Cerebellar nuclear complex (tissue), 1 donor: ENCODE measurements at regions not wholly inside any gene's neighbourhood (a gene's known extent, or its start where the extent isn't known, plus 50 kb on each side); places are given as distances from the start of the nearest gene placed in this dataset.
"Not testable (repeated sequence)": the region's sequence is repeated elsewhere in the genome, so short reads cannot be mapped to it uniquely, and the experiment has no call there.

Experiments used
- DNase-seq, 2 experiments: peaks; one replicate each; lab custom pipeline; 2025; lab: John Stamatoyannopoulos, UW

DNA sequence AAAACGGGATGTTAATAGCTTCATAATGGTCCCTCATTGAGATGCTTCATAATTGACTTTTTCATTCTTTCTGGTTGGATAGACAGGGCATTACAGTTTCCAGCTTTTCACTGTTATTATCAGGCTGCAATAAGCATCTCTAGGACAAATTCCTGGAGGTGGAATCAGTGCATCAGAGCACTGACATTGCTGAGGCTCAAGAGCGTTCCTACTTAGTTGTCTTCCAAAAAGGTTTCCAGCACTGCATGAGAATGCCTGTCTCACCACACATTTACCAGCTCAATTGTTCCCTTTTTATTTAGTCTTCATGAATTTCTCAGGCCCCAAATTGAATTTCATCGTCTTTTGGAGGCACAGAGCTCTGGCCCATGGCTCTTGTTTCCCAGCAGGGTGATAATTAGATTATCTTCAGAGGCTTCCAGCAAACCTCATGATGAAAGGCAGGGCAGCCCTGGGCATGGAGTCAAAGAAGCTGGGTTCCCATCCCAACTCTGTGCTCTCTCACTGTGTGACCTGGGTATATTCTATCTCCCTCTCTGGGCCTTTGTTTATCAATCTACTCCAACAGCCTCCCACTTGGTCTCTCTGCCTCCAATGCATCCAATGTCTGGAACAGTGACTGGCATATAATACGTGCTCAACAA is 451.4 kb downstream of the PTPRU start:
- no peak for DNase-seq

DNA sequence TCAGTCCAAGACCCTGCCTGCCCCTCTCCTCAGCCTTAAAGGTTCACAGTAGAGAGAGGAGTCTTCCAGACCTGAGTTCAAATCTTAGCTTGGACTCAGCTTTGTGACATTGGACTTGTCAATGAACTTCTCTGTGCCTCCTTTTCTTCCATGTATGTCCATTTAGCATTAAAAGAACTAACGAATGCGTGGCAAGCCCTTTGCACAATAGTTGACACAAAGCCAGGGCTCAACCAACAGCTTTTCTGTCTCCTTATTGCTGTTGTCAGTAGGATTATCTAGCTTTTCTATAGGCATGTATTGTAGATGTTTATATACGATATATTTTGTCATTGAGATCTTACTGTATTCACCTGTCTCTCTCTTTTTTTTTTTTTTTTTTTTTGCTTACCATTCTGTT is 450.8 kb downstream of the PTPRU start:
- DNase-seq: no peak

DNA sequence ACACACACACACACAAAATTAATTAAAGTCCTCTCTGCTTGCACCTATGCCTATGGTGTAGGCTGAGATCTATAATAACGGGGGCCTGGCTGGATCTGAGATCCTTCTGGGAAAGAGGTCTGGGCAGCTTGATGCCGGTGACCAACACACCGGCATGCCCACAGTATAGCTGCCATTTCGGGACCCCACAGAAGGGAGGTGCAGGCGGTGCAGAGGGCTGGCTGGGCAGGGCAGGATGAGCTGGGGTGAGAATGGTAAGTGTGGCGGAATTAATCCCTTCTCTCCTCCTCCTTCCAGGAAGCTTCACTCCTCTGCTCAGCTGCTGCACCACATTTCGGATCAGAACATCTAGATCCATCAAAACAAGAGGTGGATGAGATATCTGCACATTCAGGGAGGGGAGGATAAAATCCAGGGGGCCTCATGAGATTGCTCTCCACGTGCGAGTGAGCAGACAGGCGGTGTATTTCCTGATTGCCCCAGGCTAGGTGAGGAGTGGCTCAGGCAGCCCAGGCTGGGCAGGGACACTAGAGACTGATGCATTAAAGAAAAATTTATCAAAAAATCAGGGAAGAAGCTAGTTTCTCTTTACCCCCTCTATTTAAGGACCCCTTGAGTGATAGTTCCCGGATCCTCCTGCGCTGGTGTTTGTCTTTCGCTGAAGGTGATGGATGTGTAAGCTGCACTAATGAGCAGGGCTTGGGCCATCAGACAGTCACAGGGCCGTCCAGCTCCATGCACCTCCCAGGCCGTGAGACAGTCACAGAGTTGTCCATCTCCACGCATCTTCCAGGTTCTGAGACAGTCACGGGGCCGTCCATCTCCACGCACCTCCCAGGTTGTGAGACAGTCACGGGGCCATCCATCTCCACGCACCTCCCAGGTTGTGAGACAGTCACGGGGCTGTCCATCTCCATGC is 449.9 kb downstream of the PTPRU start:
- DNase-seq: no peak

DNA sequence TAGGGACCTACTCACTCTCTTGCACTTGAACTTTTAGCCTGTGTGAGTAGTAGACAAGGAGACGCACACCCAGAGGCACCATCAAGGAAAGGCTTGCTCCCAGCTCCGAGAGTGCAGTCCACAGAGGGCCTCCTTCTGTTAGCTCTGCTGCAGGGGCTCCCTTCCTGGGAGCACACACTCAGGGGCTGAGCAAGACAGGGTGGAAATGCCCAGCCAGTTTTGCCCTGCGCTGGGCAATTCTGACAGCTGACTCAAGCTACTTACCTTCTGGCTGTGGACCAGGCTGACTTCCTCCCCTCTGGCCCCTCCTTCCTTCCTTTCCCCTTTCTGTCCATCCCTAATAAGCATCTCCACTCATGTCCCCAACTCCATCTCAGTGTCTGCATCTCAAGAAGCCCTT is 449.1 kb downstream of the PTPRU start:
- no peak for DNase-seq

DNA sequence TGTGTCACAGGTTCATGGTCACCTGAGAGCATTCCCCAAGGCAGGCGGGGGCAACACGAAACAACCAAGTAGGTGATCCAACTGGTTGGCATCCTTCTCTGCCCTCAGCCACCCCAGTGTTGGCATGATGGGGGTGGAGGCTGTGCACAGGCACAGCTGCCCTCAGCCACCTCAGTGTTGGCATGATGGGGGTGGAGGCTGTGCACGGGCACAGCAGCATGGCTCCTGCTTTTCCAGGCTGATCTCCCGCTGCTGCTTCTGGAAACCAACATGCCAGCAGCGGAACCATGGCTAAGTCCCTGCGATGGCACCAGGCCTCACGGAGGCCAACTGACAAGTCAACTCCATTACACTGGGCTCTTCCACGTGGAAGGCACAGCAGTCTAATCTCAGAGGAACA is 447.8 kb downstream of the PTPRU start:
- DNase-seq: no peak

DNA sequence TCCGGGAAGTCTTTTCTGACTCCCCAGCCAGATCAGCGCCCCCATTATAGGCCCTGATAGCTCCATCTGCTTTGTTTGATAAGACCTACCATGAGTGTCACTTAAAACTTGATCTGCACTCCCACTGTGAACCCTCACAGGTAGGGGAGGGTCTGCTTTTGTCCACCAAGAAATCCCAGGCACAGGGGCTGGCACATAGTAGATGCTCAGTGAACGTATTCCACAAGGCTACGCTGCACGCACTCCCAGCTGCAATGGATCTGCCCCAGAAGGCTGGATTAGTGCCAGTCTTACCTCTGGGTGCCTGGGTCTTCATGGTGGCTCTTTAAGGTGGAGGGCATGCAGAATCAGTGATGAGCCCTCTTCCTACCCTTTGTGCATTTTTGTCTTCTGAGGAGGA is 447.1 kb downstream of the PTPRU start:
- no peak for DNase-seq

DNA sequence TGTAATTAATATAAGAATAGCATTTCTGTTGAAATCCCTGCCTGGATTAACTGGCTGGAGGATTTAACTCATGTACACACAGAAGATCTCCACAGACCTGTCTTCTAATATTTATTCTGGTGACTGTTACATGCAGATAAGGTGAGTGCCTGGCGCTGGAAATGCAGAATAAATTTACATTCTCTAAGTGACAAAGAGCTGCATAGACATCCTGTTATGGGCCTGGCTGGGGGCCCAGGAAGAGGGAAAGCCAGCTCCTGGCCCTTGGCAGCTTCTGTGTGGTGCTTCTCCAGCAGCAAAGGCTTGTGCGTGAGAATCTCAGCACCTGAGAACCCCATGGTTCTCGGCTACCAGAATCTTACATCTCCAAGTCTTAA is 446.6 kb downstream of the PTPRU start:
- DNase-seq: no peak

DNA sequence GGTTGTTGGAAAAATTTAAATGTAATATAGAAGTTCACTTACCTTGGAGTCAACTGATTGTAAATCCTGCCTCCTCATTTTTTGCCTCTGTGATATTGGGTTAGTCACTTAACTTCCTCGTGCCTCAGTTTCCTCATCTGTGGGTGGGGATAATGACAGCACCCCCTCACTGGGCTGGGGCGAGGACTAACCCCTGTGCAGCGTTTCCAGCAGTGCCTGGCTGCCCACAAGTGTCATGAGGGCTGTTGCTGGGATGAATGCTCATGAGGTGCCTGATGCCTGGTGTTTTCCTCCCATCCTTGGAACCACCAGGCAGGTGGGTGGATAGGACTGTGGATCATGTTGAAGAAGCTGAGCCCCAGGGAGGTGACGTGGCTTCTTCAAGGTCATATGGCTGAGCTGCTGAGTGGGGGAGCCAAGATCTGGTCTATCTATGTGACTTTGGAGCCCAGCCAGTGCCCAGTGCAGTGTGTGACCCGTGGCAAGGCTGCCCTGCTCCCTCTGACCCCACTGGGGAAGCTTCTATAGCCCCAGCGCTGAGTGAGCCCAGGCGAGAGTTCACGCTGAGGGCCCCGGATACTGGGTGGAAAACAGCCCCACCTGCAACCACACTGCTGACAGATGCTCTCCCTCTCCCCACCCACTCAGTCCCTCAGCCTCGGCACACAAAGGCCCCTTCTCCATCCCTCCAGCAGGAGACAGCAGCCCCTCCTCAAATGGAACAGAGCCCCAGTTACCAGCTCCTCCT is 446.0 kb downstream of the PTPRU start:
- no peak for DNase-seq

DNA sequence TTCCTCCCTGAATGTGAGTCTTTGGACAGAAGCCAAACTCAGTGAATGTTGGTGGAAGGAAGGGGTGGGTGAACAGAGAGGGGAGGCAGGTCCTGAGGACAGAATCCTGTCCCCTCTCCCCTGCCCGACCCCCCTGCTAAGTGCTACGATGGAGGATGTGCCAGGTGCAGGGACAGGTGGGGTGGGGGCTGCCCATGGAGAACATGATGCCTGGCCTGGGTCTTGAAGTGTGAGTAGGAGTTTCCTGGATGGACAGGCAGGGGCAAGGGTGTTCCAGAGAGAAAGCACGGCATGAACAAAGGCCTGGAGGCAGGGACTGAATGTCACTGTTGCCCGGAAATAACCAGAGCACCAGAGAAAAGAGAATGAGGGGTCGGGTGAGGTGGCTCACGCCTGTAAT is 445.1 kb downstream of the PTPRU start:
- not testable (repeated sequence) for DNase-seq

DNA sequence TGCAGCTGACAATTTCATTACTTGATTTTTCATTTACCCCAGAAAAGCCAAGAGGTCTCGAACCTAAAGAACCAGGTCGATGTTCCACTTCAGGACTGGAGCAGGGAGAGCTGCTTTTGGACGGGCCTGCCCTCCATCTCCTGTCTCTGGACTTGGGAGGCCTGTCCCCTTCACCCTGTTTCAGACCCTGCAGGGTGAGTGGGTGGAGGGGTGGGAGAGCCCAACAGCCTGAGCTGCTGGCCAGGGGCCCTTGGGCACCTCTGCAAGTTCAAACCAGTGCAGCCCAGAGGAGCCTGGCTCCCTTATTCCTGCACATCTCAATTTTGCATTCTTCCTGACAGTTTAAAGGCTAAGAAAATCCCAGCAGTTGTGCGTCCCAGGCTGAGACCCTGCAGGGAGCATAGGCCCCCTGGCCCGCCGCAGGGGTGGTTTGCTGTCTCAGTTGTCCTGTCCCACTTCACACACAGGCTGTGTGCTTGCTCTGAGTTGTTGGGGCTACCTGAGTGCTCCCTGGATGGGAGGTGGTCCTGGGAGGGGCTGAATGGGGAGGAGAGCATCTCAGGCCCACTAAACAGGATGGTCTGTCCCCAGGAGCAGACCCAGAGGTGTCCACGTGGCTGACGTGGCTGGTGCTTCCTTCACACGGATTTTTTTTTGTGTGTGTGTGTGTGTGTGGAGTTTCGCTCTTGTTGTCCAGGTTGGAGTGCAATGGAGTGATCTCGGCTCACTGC is 443.7 kb downstream of the PTPRU start:
- no peak for DNase-seq

DNA sequence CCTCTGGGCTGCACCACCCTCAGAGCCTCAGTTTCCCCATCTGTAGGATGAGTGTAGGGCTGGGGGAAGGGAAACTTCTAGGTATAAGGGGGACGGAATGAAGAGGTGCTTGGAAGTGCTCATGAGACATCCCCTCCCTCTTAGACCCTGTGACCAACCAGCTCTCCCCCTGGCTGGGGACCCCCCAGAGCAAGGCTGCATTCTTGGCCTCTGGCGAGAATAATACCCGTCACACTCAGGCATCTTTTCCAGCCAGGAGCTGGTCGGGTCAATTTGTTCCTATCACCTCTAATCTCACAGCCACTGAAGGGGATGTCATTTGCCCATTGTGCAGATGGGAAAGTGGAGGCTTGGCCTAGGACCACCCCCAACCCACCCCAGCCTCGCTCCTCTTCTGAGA is 443.0 kb downstream of the PTPRU start:
- no peak for DNase-seq

DNA sequence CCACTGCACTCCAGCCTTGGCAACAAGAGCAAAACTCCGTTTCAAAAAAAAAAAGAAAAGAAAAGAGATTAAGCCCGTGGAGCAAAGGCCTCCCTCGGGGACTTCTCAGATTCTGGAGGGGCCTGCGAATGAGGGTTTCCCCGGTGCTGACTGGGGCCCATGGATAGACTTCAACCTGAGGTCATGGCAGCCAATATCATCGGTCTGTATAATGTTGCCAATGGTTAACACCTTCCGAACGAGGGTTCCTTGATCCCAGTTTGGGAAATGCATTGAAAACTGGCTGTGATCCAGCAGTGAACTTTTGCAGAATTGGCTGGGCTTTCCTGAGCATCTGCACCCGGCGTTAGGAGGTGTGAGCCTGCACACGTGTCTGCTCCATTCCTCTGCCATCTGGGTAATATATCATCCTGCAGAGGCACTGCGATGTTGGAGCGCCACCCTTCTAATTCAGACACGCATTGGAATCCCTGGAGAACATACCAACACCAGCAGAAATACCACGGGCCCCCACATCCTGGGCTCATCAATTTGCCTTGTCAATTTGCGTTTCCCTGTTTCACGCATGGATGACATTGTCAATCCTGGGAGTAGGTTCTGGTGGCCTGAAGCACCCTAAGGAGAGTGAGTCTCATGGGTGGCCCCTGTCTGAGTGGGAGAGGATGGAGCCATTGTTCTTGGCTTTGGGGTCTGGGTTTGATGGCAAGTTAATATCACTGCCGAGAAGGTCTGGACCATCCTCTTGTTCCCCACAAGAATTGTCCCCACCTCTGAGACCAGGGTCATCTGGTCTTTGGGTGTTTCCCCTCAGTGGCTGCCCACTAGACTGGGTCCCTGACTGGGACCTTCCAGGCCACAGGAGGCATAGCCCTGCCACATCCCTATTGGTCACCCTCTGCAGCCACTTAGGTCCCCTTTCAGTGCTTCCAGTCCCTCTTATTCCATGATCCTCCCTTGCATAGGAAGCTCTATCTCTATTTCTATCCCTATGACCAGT is 441.0 kb downstream of the PTPRU start:
- DNase-seq: no peak

DNA sequence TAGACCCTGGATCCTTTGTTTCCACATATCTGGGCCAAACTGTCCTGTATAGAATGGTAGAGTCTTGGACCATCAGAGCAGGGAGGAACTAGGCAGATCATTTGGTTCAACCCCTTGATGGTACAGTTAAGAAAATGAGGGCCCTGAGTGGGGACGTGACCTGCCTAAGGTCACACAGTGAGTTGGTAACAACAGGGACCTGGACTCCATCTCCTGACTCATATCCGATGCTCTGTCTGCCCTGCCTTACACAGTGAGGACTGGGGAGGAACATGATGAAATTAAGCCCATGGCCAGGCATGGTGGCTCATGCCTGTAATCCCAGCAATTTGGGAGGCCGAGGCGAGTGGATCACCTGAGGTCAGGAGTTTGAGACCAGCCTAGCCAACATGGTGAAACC is 440.2 kb downstream of the PTPRU start:
- DNase-seq: no peak

DNA sequence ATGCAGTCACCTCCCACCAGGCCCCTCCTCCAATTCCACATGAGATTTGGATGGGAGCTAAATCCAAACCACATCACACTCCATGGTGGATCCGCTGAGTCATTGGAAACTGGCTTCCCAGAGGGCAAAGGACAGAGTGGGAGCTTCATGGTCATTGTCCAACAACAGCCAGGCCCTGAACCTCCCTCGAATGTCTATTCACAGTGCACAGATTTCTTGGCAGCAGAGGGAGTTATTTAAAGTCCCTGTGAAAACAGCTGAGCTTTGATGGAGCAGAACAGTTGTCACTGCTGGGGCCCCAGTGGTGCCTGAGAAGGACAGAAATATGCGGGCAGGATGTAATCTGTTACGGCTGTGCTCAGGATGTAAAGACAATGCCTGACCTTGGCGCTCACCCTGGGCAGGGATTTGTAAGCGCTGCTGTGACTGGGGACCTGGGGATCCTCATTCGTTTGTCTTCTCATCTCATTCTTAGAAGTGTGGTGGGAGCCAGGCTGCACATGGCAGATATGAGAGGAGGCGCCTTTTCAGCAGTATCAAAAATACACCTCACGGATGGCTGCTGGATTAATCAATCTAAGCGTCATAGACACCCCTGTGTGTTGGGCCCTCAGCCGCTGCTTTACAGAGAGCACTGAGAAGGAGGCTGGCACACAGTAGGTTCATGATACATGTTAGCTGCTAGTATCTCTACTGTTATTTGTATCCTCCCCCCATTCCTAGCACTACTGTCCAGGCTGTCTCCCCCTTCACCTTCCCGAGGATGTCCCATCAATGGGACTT is 439.4 kb downstream of the PTPRU start:
- DNase-seq: no peak

DNA sequence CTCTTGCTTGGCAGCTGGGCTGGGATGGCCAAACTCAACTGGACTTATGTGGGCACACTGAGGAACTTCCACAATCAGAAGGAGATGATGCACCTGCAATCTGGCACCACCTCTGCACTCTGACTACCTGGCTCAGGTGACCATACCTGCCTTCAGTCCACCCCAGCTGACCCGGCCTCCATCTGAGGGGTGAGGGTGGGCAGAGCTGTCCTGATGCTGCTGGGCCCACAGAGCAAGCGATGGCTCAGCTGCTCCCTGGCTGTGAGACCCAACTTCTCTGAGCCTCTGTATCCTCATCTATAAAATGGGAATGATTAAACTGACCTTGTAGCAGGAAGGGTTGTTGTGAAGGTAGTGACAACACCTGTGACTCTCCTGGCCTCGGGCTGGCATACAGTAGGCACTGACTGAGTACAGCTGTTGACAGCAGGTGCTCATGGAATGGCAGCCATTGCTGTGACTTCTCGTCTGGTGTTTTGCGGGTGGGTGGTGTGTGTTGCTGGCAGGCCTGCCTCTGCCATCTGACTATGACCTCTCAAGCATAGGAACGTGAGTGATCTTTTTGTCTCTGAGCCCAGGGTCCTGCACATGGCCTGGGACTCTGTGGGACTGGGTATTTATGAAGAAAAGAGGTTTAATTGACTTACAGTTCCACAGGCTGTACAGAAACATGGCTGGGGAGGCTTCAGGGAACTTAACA is 438.5 kb downstream of the PTPRU start:
- no peak for DNase-seq

DNA sequence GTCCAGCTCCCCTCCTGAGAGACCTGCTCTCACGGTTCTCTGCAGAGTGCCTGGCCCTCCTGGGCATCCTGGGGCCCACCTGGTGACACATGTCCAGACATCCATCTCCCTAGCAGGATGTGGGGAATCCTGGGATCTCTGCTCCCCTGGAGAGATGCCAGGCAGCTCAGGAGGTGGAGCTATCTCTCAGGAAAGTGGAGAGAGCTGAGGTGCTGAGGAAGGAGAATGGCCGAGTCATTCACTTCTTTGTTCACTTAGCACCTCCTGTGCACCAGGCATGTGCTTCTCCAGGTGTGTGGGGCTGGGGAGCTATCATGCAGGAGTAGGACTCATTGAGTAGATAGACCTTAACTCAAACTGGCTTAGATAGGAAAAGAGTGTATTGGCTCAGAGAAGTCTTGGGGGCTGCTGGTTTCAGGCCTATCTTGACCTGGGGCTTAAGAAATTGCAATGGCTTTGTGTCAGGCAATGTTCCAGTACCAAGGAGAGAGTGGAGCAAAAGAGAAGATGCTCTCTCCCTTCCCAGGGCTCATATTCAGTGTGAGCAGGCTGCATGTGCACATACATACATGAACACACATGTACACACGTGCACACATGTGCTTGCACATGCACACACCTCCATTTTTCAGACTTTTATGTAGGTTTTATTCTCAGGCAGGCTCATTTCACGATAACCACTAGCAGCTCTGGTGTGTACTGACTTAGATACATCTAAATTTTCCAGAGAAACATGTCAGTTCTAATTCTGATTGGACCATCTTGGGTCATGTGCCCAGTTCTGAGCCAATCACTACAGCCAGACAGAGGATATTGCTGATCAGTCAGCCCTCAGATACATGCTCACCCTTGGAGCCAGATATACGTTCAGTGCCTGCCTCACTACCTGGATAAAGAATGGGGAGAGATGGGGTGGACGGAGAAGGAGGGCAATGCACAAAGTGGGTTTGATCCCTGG is 437.6 kb downstream of the PTPRU start:
- no peak for DNase-seq

DNA sequence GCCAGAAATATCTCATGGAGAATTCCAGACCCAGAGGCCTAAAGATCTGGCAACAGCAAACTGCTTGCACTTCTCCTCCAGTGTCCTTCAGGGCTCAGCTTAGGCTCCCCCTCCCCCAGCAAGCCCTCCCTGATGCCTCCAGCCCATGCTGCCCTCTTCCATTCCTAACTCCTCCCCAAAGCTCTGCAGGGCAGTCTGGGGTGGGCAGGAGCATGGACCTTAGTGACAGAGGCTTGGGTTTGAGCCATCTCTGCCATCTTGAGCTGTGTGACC is 436.8 kb downstream of the PTPRU start:
- no peak for DNase-seq

DNA sequence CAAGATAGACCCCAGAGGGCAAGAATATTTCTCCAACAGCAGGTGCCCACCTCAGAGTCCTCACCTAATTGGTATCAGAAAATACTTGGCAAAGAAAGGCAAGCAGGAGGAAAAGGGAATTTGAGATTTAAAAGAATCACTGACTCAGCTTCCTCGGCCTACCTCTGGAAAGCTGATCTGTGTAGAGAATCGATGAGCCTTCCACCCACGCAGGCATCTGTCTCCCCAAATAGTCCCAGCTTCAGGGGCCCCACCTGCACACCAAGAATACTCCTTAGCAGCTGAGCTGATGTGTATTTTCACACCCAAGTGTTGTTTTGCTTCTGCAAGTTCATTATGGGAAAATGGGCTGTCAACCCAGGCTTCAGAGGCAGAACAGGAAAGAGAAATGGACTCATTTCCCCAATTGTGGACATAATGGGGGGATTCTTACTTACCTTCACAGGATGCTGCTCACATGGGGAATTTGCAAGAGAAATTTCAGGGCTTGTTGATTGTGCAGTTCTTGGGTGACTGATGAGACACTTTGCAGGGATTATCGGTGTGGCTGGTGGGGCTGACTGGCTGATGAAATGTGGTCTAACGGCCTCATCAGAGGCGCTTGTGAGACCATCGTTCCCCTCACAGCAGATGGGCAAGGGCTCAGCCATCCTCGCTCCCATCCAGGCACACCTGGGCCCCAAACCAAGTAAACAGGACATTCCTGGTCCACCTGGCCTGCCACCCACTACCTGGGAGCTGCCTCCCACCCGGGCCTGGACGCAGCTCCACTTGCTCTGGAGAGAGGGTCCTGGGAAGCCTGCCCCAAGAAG is 436.3 kb downstream of the PTPRU start:
- DNase-seq: no peak
